GM12878 (cell line): ENCODE measurements at regions not wholly inside any gene's neighbourhood (a gene's known extent, or its start where the extent isn't known, plus 50 kb on each side); places are given as distances from the start of the nearest gene placed in this dataset.

ENCODE experiments used
- ATAC-seq: fragments of 200-7000 bp; cut with Tn5 transposase; 3 replicates; pipeline ENCODE4 v1.9.1; 2020; ENCODE audit warnings: mild to moderate bottlenecking, moderate library complexity
- BruUV-seq: library from RNA; stranded (reverse); fragments of 400-500 nt; replicated peaks from 2 replicates; lab custom pipeline; 2021; lab: Mats Ljungman, UMichigan
- CTCF ChIA-PET: fragments of 300-600 bp; sonication (Branson Sonifier 250); formaldehyde crosslinking; extraction: SDS; loops from one replicate; lab custom pipeline; 2021; ENCODE audit warnings: inconsistent platforms; lab: Yijun Ruan, JAX
- POLR2A ChIA-PET: fragments of 350-600 bp; formaldehyde crosslinking; extraction: SDS; loops from one replicate; lab custom pipeline; 2021; ENCODE audit warnings: inconsistent platforms; lab: Charles Lee
- RAD21 ChIA-PET: fragments of 300-600 bp; sonication (Branson Sonifier 250); formaldehyde crosslinking; loops from one replicate; lab custom pipeline; 2023; ENCODE audit warnings: antibody characterized with exemption; ENCODE audit not compliant: unreplicated experiment; lab: Charles Lee
- SMC1A ChIA-PET: fragments of 300-600 bp; sonication (Branson Sonifier 250); formaldehyde crosslinking; loops from one replicate; lab custom pipeline; 2023; ENCODE audit not compliant: unreplicated experiment, uncharacterized antibody; lab: Charles Lee
- DNase-seq: peaks from one replicate; pipeline ENCODE4 v3.0.0-alpha.2; 2011; ENCODE audit warnings: low read depth, low spot score
- FAIRE-seq: peaks from 3 replicates; lab custom pipeline; 2011; peaks lifted over from hg19 to GRCh38; lab: Jason Lieb, UNC
- H2AFZ ChIP-seq: 2 replicates; pipeline ENCODE4 v1.6.0; 2011; ENCODE audit warnings: low read depth, low read length, control low read depth; ENCODE audit not compliant: control insufficient read depth
- H3K27ac ChIP-seq: 2 replicates; pipeline ENCODE4 v1.5.1; 2011; ENCODE audit warnings: control low read depth; ENCODE audit not compliant: control insufficient read depth, insufficient read depth
- H3K27me3 ChIP-seq, 2 experiments: replicated peaks in 1 of 2; 2 replicates each; pipeline versions ENCODE4 v1.6.0 to v1.6.1; 2011; ENCODE audit warnings: low read length in 1 of 2; ENCODE audit not compliant: control insufficient read depth in 2 of 2, insufficient read depth in 2 of 2
- H3K36me3 ChIP-seq, 2 experiments: 2 replicates each; pipeline ENCODE4 v1.5.1; 2011; ENCODE audit warnings: low read length in 1 of 2; ENCODE audit not compliant: control insufficient read depth in 2 of 2, insufficient read depth in 2 of 2
- H3K4me1 ChIP-seq: 2 replicates; pipeline ENCODE4 v1.6.1; 2011; ENCODE audit warnings: mild to moderate bottlenecking, low read length, moderate library complexity, mixed read lengths; ENCODE audit not compliant: control insufficient read depth, insufficient read depth
- H3K4me2 ChIP-seq: 2 replicates; pipeline ENCODE4 v1.6.0; 2011; ENCODE audit warnings: control low read depth; ENCODE audit not compliant: control insufficient read depth, insufficient read depth
- H3K4me3 ChIP-seq: fragments of 200-600 bp; sonication (generic); 2 replicates; pipeline ENCODE4 v1.5.1; 2016
- H3K79me2 ChIP-seq: 2 replicates; pipeline ENCODE4 v1.6.0; 2011; ENCODE audit warnings: low read length; ENCODE audit not compliant: control insufficient read depth, insufficient read depth
- H3K9ac ChIP-seq: 2 replicates; pipeline ENCODE4 v1.8.0; 2011; ENCODE audit warnings: low read length, control low read depth, mixed read lengths; ENCODE audit not compliant: control insufficient read depth, insufficient read depth
- H3K9me3 ChIP-seq: replicated peaks from 3 replicates; pipeline ENCODE4 v1.5.1; 2011; ENCODE audit warnings: mild to moderate bottlenecking, low read length; ENCODE audit not compliant: control insufficient read depth, insufficient read depth
- H4K20me1 ChIP-seq: 2 replicates; pipeline ENCODE4 v1.6.0; 2011; ENCODE audit not compliant: control insufficient read depth, insufficient read depth
- ATF3 ChIP-seq: IDR thresholded peaks from 2 replicates; pipeline ENCODE4 v1.6.1; 2011; ENCODE audit warnings: low read depth, mild to moderate bottlenecking, low read length, moderate library complexity, borderline replicate concordance; ENCODE audit errors: extremely low read depth
- ATF7 ChIP-seq: fragments of 450-650 bp; IDR thresholded peaks from 2 replicates; pipeline ENCODE4 v1.6.1; 2016; ENCODE audit warnings: low read depth, mild to moderate bottlenecking
- CBX3 ChIP-seq: fragments of 200-600 bp; sonication (generic); IDR thresholded peaks from 2 replicates; pipeline ENCODE4 v1.6.1; 2016; ENCODE audit warnings: low read depth, borderline replicate concordance
- CBX5 ChIP-seq: sonication (generic); IDR thresholded peaks from 2 replicates; pipeline ENCODE4 v1.6.1; 2016; ENCODE audit warnings: low read depth, moderate library complexity, mild to moderate bottlenecking, inconsistent platforms
- CREB1 ChIP-seq: IDR thresholded peaks from 2 replicates; pipeline ENCODE4 v1.6.1; 2012; ENCODE audit warnings: low read depth, mild to moderate bottlenecking, inconsistent platforms
- E4F1 ChIP-seq: fragments of 450-650 bp; IDR thresholded peaks from 2 replicates; pipeline ENCODE4 v1.6.1; 2018; ENCODE audit warnings: borderline replicate concordance, mild to moderate bottlenecking; ENCODE audit not compliant: partially characterized antibody
- IKZF1 ChIP-seq: fragments of 450-650 bp; conservative IDR thresholded peaks from 2 replicates; pipeline ENCODE4 v1.6.1; 2017; ENCODE audit warnings: antibody characterized with exemption, mild to moderate bottlenecking
- JUNB ChIP-seq: IDR thresholded peaks from 2 replicates; pipeline ENCODE4 v1.6.1; 2016; ENCODE audit warnings: antibody characterized with exemption, mild to moderate bottlenecking
- MEF2A ChIP-seq: IDR thresholded peaks from 2 replicates; pipeline ENCODE4 v1.6.1; 2011; ENCODE audit warnings: low read depth, mild to moderate bottlenecking, low read length, moderate library complexity; ENCODE audit not compliant: insufficient read depth
- MXI1 ChIP-seq: fragments of 150-350 bp; IDR thresholded peaks from 2 replicates; pipeline ENCODE4 v1.6.1; 2011; ENCODE audit warnings: low read depth, mild to moderate bottlenecking, inconsistent platforms, low read length, improper control_type of control experiment
- NFIC ChIP-seq: IDR thresholded peaks from 2 replicates; pipeline ENCODE4 v1.6.1; 2012; ENCODE audit warnings: low read depth, mild to moderate bottlenecking, inconsistent platforms, low read length, moderate library complexity
- NRF1 ChIP-seq: conservative IDR thresholded peaks from 2 replicates; pipeline ENCODE4 v1.6.1; 2011; ENCODE audit warnings: mild to moderate bottlenecking, low read depth, low read length, improper control_type of control experiment
- PML ChIP-seq: IDR thresholded peaks from 2 replicates; pipeline ENCODE4 v1.6.1; 2012; ENCODE audit warnings: low read length, inconsistent platforms
- SRF ChIP-seq, 2 experiments: IDR thresholded peaks; 2 replicates each; pipeline ENCODE4 v1.6.1; 2011; ENCODE audit warnings: low read depth in 2 of 2, low read length in 2 of 2, mild to moderate bottlenecking in 1 of 2, moderate library complexity in 1 of 2
- TAF1 ChIP-seq: IDR thresholded peaks from 2 replicates; pipeline ENCODE4 v1.6.1; 2011; ENCODE audit warnings: mild to moderate bottlenecking, low read depth, low read length, borderline replicate concordance
- ZBTB40 ChIP-seq: fragments of 450-650 bp; IDR thresholded peaks from 2 replicates; pipeline ENCODE4 v1.6.1; 2016; ENCODE audit warnings: mild to moderate bottlenecking, moderate library complexity, borderline replicate concordance
- WGBS: methylation state at CpG from one replicate; pipeline ENCODE4 v1.1.6; 2016; ENCODE audit warnings: low lambda C conversion rate; ENCODE audit not compliant: insufficient replicate concordance, insufficient coverage; ENCODE audit errors: missing lambda C conversion rate; 5-methylcytosine and 5-hydroxymethylcytosine counted together
- in situ Hi-C: fragments of 300-500 bp; cut with MboI; formaldehyde crosslinking; loops from 9 replicates; pipeline ENCODE4 v1.14.3; 2018; ENCODE audit warnings: mixed read lengths
- intact Hi-C: fragments of 100-400 bp; cut with micrococcal nuclease; formaldehyde crosslinking; loops from one replicate; pipeline ENCODE4 v1.14.2; 2022; ENCODE audit not compliant: unreplicated experiment

- in situ Hi-C loops: no loop called here
Observed at GRCh38 chr1:187938092-187938491, 1109.3 kb downstream of the PLA2G4A start.

More at GRCh38 chr1:187938092-187938491, 1109.3 kb downstream of the PLA2G4A start:
- Histone ChIP-seq H3K4me3 (no peak overlapping the region), H3K27ac (no peak overlapping the region), H2AFZ (no peak overlapping the region), H3K79me2 (no peaks in the 10 kb centered on the region), H3K9ac (no peak overlapping the region), H3K36me3 (no peaks in the 10 kb centered on the region), H3K9me3 (peaks cover 2% of the 10 kb centered on the region), H3K4me2 (no peak overlapping the region), H3K27me3 (no peaks in the 10 kb centered on the region), H4K20me1 (no peaks in the 10 kb centered on the region), H3K4me1 (no peaks in the 10 kb centered on the region)
- CTCF ChIA-PET: interaction anchor here (1.0 to 2.3 kb wide), 2 partner anchors 10 to 40 kb away, joined by 3 to 16 read pairs; no protein-coding TSS in a partner anchor
- intact Hi-C loops: no loop called here
- RAD21 ChIA-PET: interaction anchor here (1.0 kb wide), 1 partner anchor 9 kb away, joined by 3 read pairs; no protein-coding TSS in a partner anchor
- ATAC-seq: peak; percentile 76
- BruUV-seq: no TSS peak
- POLR2A ChIA-PET: no interaction called here
- peak; percentile 57 for FAIRE-seq
- no peak for DNase-seq
- TF ChIP-seq CBX3 (no peak), TAF1 (no peak), ZBTB40 (no peak), CBX5 (0 out of 2 replicates have a peak, but pooled peaks have one; percentile 13), JUNB (peak; percentile 86), MXI1 (no peak), E4F1 (no peak), IKZF1 (no peak), SRF (IDR thresholded peaks at IDR 0.05; ENCODE audit: low read depth in 2 of 2, low read length in 2 of 2) (no peak), CREB1 (0 out of 2 replicates have a peak, but pooled peaks have one; percentile 15), ATF3 (no peak), ATF7 (peak; percentile 11; the same call in 1 of the 2 replicates), PML (no peak), NFIC (peak; percentile 59; the same call in 1 of the 2 replicates), MEF2A (0 out of 2 replicates have a peak, but pooled peaks have one; percentile 4), NRF1 (no peak)
- WGBS: 47% methylated on average over 2 of the region's 2 CpGs
- SMC1A ChIA-PET: interaction anchor here (1.0 to 4.9 kb wide), 6 partner anchors 9 to 184 kb away, joined by 3 to 29 read pairs (median 4); no protein-coding TSS in a partner anchor
